HG02970 (cell line): ENCODE measurements at regions not wholly inside any gene's neighbourhood (a gene's known extent, or its start where the extent isn't known, plus 50 kb on each side); places are given as distances from the start of the nearest gene placed in this dataset.
"Not testable (repeated sequence)": the region's sequence is repeated elsewhere in the genome, so short reads cannot be mapped to it uniquely, and the experiment has no call there.

Experiments used
- ATAC-seq: cut with Tn5 transposase; IDR thresholded peaks from one replicate; pipeline ENCODE4 v1.9.1; 2021; ENCODE audit warnings: mild to moderate bottlenecking, moderate library complexity, moderate number of reproducible peaks; ENCODE audit not compliant: unreplicated experiment, low FRiP score

DNA sequence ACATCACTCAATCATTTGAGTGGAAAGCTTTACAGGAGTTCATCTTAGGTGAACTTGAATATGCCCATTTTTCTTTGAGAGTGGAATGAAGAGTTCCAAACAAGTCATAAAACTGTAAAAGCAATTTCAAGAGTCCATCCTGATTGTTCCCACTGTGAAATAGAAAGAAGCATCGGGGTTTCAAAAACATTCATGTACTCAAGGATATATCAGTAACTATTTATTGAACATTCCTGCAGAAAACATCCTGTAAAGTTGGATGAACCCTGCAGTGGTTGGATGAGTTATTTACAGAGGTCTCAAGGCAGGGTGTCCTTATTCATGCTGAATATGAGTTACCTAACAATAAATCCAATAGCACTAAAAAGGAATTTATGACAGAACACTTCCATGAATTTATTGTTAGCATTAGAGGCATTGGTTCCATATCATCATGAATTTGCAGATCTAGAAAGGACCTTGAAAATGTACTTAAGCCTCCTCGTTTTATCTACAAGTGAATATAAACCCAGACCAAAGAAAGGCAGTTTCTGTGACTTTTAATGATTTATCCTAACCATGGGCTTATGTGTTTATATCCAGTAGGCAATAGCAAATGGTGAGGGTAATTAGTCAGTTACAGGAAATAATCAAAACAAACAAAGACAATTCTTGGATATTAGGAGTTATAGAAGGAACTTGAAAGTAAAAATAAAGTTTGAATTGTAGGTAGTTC is 361.9 kb upstream of the KCNMB2 start:
- ATAC-seq = no peak

DNA sequence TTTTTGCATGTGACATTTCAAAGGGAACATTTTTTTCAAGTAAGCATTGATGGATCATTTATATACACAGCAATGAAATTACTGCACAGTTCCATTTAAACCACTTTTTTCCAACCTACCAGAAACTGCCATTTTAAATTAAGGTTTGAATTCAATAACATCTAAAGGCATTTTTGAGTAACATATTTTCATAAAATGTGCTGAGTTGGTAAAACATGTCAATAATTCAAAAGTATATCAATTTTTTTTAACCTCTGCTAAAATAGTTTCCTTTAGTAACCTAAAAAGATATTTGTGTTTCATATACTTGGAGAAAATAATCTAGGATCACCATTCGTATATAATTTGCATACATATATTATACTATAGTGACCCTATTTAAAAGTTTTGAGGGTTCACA is 355.1 kb upstream of the KCNMB2 start:
- no peak for ATAC-seq

- ATAC-seq = no peak
Observed at GRCh38 chr3:178181784-178182183, 354.5 kb upstream of the KCNMB2 start.

DNA sequence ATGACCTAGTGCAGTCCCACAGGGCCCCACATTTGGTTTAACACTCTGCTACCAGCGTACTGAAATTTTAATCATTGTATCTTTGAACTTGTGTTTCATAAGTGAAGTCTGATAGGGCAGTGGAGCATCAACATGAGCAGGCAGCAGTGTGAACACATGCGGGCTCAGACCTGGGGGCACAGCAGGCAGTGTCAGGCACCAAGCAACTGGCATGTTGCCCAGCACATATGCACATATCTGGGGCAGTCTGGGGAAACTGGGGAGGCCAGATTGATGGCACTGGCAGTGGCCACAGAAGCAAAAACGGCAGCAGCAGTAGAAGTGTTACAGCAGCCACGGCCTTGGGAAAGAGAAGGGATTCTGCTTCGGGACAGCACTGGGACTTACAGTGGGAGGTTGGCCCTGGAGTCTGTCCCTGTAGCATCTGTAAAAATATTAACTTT is 353.9 kb upstream of the KCNMB2 start:
- no peak for ATAC-seq

GRCh38 chr3:178184833-178185232 is 351.4 kb upstream of the KCNMB2 start:
- ATAC-seq = no peak

GRCh38 chr3:178186666-178187065 is 349.6 kb upstream of the KCNMB2 start:
- no peak for ATAC-seq

GRCh38 chr3:178189854-178190253 is 346.4 kb upstream of the KCNMB2 start:
- no peak for ATAC-seq

- no peak for ATAC-seq
Observed at GRCh38 chr3:178193846-178194245, 342.4 kb upstream of the KCNMB2 start.

DNA sequence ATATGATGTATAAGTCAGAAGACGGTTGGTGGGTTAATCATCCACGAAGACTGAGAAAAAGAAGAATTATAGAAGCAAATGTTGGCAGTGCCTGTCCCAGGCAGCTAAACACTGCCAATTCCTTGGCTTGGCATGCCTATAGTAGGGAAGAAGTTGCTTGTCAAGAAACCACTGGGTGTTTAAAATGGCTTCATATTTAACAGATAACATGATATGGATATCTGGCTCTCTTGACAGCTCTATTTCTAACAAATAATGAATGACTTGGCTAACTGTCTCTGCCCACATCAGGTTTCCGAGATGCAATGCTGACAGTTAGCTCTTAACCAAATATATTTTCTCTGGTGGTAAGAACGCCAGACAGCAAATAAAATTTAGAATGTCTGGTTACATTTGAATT is 341.7 kb upstream of the KCNMB2 start:
- no peak for ATAC-seq

GRCh38 chr3:178195824-178196223 is 340.4 kb upstream of the KCNMB2 start:
- peak; percentile 68 for ATAC-seq

- no peak for ATAC-seq
Observed at GRCh38 chr3:178198329-178198728, 337.9 kb upstream of the KCNMB2 start.

- no peak for ATAC-seq
Observed at GRCh38 chr3:178200316-178200715, 335.9 kb upstream of the KCNMB2 start.

DNA sequence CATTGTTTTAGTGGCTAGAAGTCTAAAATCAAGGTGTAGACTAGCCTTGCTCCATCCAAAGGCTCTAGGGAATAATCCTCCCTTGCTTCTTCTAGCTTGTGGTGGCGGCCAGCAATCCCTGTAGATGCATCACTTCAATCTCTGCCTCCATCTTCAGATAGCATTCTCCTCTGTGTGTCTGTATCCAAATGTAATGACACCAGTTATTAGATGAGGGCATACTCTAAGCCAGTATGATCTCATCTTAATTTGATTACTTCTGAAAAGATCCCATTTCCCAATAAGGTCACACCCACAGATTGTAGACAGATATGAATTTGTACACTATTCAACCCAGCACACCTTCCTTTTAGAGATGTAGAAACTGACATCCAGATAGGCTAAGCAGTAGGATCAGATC is 334.5 kb upstream of the KCNMB2 start:
- no peak for ATAC-seq

- no peak for ATAC-seq
Observed at GRCh38 chr3:178202194-178202593, 334.0 kb upstream of the KCNMB2 start.

DNA sequence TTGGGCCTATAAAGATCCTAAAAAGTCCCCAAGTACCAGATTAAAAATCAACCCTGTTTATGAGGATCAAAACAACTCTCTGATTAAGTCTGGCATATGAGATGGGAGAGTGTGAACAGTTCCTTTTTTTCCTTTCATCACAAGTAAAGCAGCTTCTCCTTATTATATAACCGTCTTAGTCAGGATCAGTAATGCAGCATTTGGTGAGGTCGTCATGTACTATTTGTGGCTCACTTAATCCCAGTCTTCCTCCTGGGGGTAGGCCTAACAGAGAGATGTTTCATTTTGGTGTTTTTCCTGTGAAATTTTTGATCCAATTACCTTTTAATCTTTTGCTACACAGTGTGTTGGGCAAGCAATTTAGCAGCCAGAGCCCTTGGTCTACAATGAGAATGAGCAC is 333.1 kb upstream of the KCNMB2 start:
- ATAC-seq = no peak

GRCh38 chr3:178203650-178204049 is 332.6 kb upstream of the KCNMB2 start:
- no peak for ATAC-seq

DNA sequence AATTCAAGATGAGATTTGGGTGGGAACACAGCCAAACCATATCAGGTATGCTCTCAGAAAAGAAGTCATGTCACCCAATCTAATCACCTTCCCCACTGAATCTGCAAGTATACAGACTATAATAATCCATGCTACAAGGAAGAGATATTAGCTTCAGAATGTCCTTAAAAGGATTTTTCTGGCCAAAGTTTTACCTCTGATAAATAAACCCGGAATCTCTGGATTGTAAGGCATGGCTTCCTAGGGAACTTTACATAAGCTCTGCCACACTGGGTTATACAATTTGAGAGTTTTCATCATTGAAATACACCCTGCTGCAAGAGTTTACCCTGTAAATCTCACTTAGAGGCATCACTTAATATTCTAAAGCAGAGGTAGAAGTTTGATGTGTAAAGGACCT is 330.5 kb upstream of the KCNMB2 start:
- ATAC-seq = no peak

- ATAC-seq = no peak
Observed at GRCh38 chr3:178206521-178206920, 329.7 kb upstream of the KCNMB2 start.

- not testable (repeated sequence) for ATAC-seq
Observed at GRCh38 chr3:178207161-178207560, 329.1 kb upstream of the KCNMB2 start.

- not testable (repeated sequence) for ATAC-seq
Observed at GRCh38 chr3:178207627-178208026, 328.6 kb upstream of the KCNMB2 start.

- not testable (repeated sequence) for ATAC-seq
Observed at GRCh38 chr3:178209116-178209515, 327.1 kb upstream of the KCNMB2 start.

DNA sequence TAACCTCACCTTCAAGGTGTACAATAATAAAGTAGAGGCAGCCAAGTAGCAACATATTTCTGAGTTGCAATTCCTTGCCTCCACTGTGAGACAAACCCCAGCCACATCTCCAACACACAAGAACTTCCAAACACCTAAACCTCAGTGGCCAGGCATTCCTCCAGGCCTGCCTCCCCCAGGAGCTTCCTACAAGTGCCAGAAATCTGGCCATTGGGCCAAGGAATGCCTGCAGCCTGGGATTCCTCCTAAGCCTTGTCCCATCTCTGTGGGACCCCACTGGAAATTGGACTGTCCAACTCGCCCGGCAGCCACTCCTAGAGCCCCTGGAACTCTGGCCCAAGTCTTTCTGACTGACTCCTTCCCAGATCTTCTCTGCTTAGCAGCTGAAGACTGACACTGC is 326.6 kb upstream of the KCNMB2 start:
- ATAC-seq = not testable (repeated sequence)

DNA sequence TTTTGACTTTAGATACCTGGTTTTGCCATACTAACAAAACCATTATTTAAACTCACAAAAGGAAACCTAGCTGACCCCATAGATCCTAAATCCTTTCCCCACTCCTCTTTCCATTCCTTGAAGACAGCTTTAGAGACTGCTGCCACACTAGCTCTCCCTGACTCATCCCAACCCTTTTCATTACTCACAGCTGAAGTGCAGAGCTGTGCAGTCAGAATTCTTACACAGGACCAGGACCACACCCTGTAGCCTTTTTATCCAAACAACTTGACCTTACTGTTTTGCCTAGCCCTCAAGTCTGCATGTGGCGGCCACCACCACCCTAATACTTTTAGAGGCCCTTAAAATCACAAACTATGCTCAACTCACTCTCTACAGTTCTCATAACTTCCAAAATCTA is 325.1 kb upstream of the KCNMB2 start:
- not testable (repeated sequence) for ATAC-seq
